Pancreas (tissue), 10 donors: ENCODE measurements at regions not wholly inside any gene's neighbourhood (a gene's known extent, or its start where the extent isn't known, plus 50 kb on each side); places are given as distances from the start of the nearest gene placed in this dataset.
A peak's percentile ranks its signal among the peaks of the same experiment; 100 is the strongest.

Experiments used
- ATAC-seq, 4 donors: fragments of 200-7000 bp; cut with Tn5 transposase; one replicate each; pipeline versions ENCODE4 v1.8.0 to v1.9.1; 2020; ENCODE audit warnings: mild to moderate bottlenecking in 4 of 4, moderate library complexity in 4 of 4
- DNase-seq, 6 donors: peaks; one replicate each; pipeline ENCODE4 v3.0.0-alpha.2; 2020
- FAIRE-seq: peaks from 2 replicates; lab custom pipeline; 2012; peaks lifted over from hg19 to GRCh38; lab: Jason Lieb, UNC
- H3K27ac ChIP-seq, 4 donors: fragments of 200-600 bp; sonication (generic); 1 replicate in 3 of 4; 2 replicates in 1 of 4; pipeline versions ENCODE4 v1.5.0 to v1.8.0; 2020
- H3K27me3 ChIP-seq, 4 donors: fragments of 200-600 bp; one replicate each; pipeline ENCODE4 v1.8.0; 2021
- H3K36me3 ChIP-seq, 3 donors: fragments of 200-600 bp; sonication (generic) in 1 of 3; one replicate each; pipeline versions ENCODE4 v1.5.0 to v1.8.0; 2020 to 2021
- H3K4me1 ChIP-seq, 3 donors: fragments of 200-600 bp; one replicate each; pipeline ENCODE4 v1.8.0; 2021
- H3K4me3 ChIP-seq, 4 donors: fragments of 200-600 bp; sonication (generic) in 2 of 4; one replicate each; pipeline versions ENCODE4 v1.5.0 to v1.8.0; 2020 to 2021
- H3K9me3 ChIP-seq, 4 donors: fragments of 200-600 bp; one replicate each; pipeline ENCODE4 v1.8.0; 2021
- WGBS, 2 donors: extraction: QIAGEN DNeasy Blood & Tissue Kit; methylation state at CpG; one replicate each; pipeline ENCODE4 v1.1.7; 2013; 5-methylcytosine and 5-hydroxymethylcytosine counted together
- intact Hi-C, 3 donors: fragments of 100-400 bp; cut with DNase I; formaldehyde crosslinking; loops; one replicate each; pipeline versions ENCODE4 v1.11.1 to v1.14.2; 2022
- TF ChIP-seq, protein P1 (sequence below), 4 donors: fragments of 200-600 bp; sonication (generic) in 3 of 4; IDR thresholded peaks; one replicate each; pipeline versions ENCODE4 v1.5.0 to v1.8.0; 2021; ENCODE audit warnings: antibody characterized with exemption in 4 of 4
- donor health status: healthy with polysubstance abuse.
- donor health status: DM: no; HTN: no; CAD: no; lungs with moderate emphysema.
- donor health status: DM: no; HTN: no; CAD: no.
- donor health status: control.
- donor health status: control.
- donor health status: Bipolar disorder and iron deficiency.
- donor health status: DM: yes; HTN: yes; CAD: no.
- donor health status: DM: no; HTN: no; CAD: no.
- donor health status: DM: no; HTN: no; CAD: no.
- donor health status: DM: yes; HTN: yes; CAD: no.

DNA sequence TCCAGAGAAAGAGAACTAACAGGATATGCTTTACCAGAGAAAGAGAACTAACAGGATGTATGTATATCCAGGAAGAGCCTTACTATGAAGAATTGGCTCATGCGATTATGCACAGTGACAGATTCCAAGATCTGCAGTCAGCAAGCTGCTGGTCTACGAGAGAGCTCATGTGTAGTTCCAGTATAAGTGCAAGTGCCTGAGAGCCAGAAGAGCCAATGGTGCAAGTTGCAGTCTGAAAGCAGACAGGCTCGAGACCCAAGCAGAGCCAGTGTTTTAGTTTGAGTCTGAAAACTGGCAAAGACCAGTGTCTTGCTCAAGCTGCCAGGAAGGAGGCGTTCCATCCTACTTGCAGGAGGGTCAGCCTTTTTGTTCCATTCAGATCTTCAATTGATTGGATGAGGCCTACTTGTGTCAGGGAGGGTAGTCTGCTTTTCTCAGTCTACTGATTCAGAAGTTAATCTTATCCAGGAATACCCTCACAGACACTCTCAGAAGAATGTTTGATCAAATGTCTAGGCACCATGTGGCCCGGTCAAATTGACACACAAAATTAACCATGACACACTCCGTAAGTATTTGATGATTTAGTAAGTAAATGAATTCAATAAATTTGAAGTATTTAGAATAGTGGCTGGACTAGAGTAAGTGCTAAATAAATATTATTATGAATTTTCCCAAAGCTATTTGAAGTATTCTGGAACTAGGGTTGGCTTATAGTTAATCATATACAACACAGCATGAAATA is 372.1 kb upstream of the SGCD start:
- WGBS, 2 donors: 77 to 80% methylated on average over 6 of the region's 6 CpGs
- intact Hi-C loops: no loop called here
- FAIRE-seq: no peak

DNA sequence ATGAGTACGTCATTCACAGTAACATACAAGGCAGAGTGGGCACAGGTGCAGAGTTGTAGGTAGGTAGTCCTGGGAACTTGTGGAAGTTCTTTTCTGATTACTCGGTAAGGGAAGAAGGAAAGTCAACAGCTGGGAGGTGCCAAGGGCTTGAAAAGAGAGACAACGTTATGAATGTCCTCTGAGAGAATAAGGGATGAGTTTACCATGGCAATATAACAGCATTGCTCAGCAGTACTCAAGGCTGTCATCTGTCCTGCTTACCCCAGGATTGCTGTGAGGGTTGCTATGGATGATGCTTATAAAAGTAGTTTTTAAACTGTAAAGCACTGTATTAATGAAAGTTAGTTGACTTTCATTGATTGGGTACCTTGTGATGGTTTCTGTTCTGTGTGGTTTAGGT is 369.1 kb upstream of the SGCD start:
- Histone ChIP-seq H3K36me3 (no peaks in the 10 kb centered on the region), H3K27ac (no peak overlapping the region), H3K27me3 (no peaks in the 10 kb centered on the region), H3K9me3 (no peaks in the 10 kb centered on the region), H3K4me3 (no peak overlapping the region), H3K4me1 (no peaks in the 10 kb centered on the region)
- WGBS, 2 donors: 70 to 81% methylated on average over 3 of the region's 3 CpGs
- ATAC-seq (no peak), DNase-seq (no peak), FAIRE-seq (no peak)
- intact Hi-C loops: no loop called here
- TF ChIP-seq, protein P1, sequence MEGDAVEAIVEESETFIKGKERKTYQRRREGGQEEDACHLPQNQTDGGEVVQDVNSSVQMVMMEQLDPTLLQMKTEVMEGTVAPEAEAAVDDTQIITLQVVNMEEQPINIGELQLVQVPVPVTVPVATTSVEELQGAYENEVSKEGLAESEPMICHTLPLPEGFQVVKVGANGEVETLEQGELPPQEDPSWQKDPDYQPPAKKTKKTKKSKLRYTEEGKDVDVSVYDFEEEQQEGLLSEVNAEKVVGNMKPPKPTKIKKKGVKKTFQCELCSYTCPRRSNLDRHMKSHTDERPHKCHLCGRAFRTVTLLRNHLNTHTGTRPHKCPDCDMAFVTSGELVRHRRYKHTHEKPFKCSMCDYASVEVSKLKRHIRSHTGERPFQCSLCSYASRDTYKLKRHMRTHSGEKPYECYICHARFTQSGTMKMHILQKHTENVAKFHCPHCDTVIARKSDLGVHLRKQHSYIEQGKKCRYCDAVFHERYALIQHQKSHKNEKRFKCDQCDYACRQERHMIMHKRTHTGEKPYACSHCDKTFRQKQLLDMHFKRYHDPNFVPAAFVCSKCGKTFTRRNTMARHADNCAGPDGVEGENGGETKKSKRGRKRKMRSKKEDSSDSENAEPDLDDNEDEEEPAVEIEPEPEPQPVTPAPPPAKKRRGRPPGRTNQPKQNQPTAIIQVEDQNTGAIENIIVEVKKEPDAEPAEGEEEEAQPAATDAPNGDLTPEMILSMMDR (IDR thresholded peaks at IDR 0.05): no peak

More for the DNA sequence above, 372.1 kb upstream of the SGCD start:
- no peaks in the 10 kb centered on the region for H3K9me3 ChIP-seq
- no peaks in the 10 kb centered on the region for H3K4me1 ChIP-seq
- H3K36me3 ChIP-seq: no peaks in the 10 kb centered on the region
- ATAC-seq (no peak), DNase-seq (no peak)
- TF ChIP-seq, protein P1 (IDR thresholded peaks at IDR 0.05): no peak
- H3K4me3 ChIP-seq: no peak overlapping the region
- H3K27me3 ChIP-seq: no peaks in the 10 kb centered on the region
- H3K27ac ChIP-seq: no peak overlapping the region

DNA sequence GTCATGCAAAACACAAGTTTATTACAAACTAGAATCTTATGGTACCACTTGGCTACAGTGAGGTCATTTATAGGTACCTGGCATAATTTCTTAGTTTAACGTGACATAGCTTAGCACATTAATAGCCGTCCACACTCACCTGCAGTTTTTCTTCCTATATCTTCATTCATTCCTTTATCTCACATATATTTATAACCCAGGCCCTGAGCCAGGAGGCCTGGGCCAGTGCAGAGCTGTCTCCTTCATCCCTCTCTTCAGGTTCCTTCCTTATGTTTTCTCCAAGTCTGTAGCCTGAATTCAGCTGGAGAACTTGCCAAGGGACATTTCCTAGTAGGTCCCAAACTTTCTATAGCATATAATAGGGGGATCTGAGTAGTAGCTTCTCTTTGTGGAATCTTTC is 367.9 kb upstream of the SGCD start:
- Histone ChIP-seq H3K9me3 (no peaks in the 10 kb centered on the region), H3K4me3 (no peak overlapping the region), H3K27ac (no peak overlapping the region), H3K4me1 (no peaks in the 10 kb centered on the region), H3K27me3 (no peaks in the 10 kb centered on the region), H3K36me3 (no peaks in the 10 kb centered on the region)
- 48 to 69% methylated on average over 2 of the region's 2 CpGs for WGBS, 2 donors
- ATAC-seq (no peak), FAIRE-seq (no peak), DNase-seq (no peak)
- intact Hi-C loops: no loop called here
- TF ChIP-seq, protein P1 (IDR thresholded peaks at IDR 0.05): no peak

DNA sequence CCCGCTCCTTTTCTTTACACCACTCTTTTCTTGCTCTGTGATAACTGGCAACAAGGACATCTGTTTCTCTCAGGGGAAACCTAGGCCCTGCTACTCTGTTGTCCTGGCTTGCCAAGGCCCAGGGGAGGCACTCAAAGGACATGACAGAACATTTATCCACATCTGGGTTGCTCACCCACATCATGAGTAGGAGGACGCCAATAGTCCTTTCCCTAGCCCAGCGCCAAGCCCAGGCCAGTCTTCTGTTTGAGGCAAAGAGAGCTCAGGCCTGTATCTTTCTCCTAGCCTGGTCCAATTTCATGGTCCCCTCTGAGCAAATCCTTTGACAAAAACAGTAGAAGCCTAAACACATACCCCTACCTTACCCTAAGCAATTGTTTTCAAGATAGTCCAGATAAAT is 366.8 kb upstream of the SGCD start:
- TF ChIP-seq, protein P1 (IDR thresholded peaks at IDR 0.05): no peak
- no peak for DNase-seq
- no peaks in the 10 kb centered on the region for H3K4me1 ChIP-seq
- FAIRE-seq: no peak
- H3K9me3 ChIP-seq: no peaks in the 10 kb centered on the region
- intact Hi-C loops: no loop called here
- no peaks in the 10 kb centered on the region for H3K36me3 ChIP-seq
- 83 to 91% methylated on average over 3 of the region's 3 CpGs for WGBS, 2 donors
- no peak for ATAC-seq
- H3K4me3 ChIP-seq: no peak overlapping the region
- H3K27ac ChIP-seq: no peak overlapping the region
- H3K27me3 ChIP-seq: no peaks in the 10 kb centered on the region

DNA sequence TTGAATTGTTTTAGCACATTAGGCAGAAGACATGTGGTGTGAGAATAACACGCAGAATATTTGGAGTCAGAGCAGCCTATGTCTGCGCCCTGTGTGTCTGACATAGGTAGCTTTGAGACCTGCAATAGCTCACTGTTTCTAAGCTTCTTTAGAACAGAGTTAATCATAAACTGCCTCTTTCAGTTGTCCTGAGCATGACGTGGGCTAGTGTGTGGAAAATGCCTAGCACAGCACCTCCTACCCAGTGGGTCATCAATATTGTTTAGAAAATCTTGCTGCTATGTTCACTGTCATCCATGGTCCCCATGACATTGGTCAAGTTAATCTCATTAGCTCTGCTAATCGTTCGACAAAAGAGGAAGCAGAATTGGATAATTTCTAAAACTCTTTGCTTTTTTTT is 357.4 kb upstream of the SGCD start:
- 53 to 58% methylated on average over 5 of the region's 5 CpGs for WGBS, 2 donors

More for the DNA sequence above, 357.4 kb upstream of the SGCD start:
- intact Hi-C loops: no loop called here
- H3K9me3 ChIP-seq: no peaks in the 10 kb centered on the region
- H3K27me3 ChIP-seq: no peaks in the 10 kb centered on the region
- DNase-seq (no peak), ATAC-seq (peak in 1 of 4 donors; percentile 71), FAIRE-seq (no peak)
- H3K4me1 ChIP-seq: no peaks in the 10 kb centered on the region
- no peak overlapping the region for H3K4me3 ChIP-seq
- TF ChIP-seq, protein P1 (IDR thresholded peaks at IDR 0.05): no peak
- no peak overlapping the region for H3K27ac ChIP-seq
- H3K36me3 ChIP-seq: no peaks in the 10 kb centered on the region
